OCI-LY7 (cell line): ENCODE measurements at regions not wholly inside any gene's neighbourhood (a gene's known extent, or its start where the extent isn't known, plus 50 kb on each side); places are given as distances from the start of the nearest gene placed in this dataset.

Source experiments
- BruUV-seq: library from RNA; stranded (reverse); fragments of 400-500 nt; replicated peaks from 2 replicates; lab custom pipeline; 2021; lab: Mats Ljungman, UMichigan
- CTCF ChIA-PET: fragments of 300-600 bp; sonication (Branson Sonifier 250); formaldehyde crosslinking; loops from one replicate; lab custom pipeline; 2022; ENCODE audit warnings: antibody characterized with exemption; ENCODE audit not compliant: unreplicated experiment; lab: Charles Lee
- POLR2A ChIA-PET: fragments of 300-600 bp; sonication (Branson Sonifier 250); formaldehyde crosslinking; loops from one replicate; lab custom pipeline; 2022; ENCODE audit warnings: antibody characterized with exemption; lab: Charles Lee
- DNase-seq: peaks from one replicate; pipeline ENCODE4 v3.0.0-alpha.2; 2015; ENCODE audit warnings: low spot score
- H2AFZ ChIP-seq: fragments of 200-600 bp; sonication (generic), shearing (Covaris generic); 2 replicates; pipeline ENCODE4 v1.6.1; 2014; ENCODE audit warnings: mild to moderate bottlenecking, antibody characterized with exemption, low read length, moderate library complexity
- H3K27ac ChIP-seq: fragments of 200-600 bp; sonication (generic); 2 replicates; pipeline ENCODE4 v1.5.1; 2014; ENCODE audit warnings: mixed run types, low read depth, mild to moderate bottlenecking, moderate library complexity, low read length, inconsistent platforms; ENCODE audit not compliant: poor library complexity, severe bottlenecking
- H3K36me3 ChIP-seq: fragments of 200-600 bp; sonication (generic); 2 replicates; pipeline ENCODE4 v1.6.1; 2014; ENCODE audit warnings: mild to moderate bottlenecking, antibody characterized with exemption, low read length, moderate library complexity, mixed read lengths; ENCODE audit not compliant: insufficient read depth
- H3K4me1 ChIP-seq: fragments of 200-600 bp; sonication (generic); 2 replicates; pipeline ENCODE4 v1.5.1; 2014; ENCODE audit warnings: mild to moderate bottlenecking, low read length; ENCODE audit not compliant: insufficient read depth, poor library complexity, severe bottlenecking
- H3K4me2 ChIP-seq: fragments of 200-600 bp; sonication (generic); 2 replicates; pipeline ENCODE4 v1.6.1; 2014; ENCODE audit warnings: mild to moderate bottlenecking, low read length
- H3K4me3 ChIP-seq: fragments of 200-600 bp; sonication (generic); 2 replicates; pipeline ENCODE4 v1.5.1; 2014; ENCODE audit warnings: mild to moderate bottlenecking, low read depth, low read length; ENCODE audit not compliant: poor library complexity, severe bottlenecking
- H3K79me2 ChIP-seq: fragments of 200-600 bp; sonication (generic); 2 replicates; pipeline ENCODE4 v1.6.1; 2016; ENCODE audit warnings: low read depth, mild to moderate bottlenecking, low read length, moderate library complexity, mixed read lengths; ENCODE audit not compliant: insufficient read depth
- H3K9me2 ChIP-seq: fragments of 200-600 bp; sonication (generic); 2 replicates; pipeline ENCODE4 v1.6.1; 2016; ENCODE audit warnings: mild to moderate bottlenecking, low read length, mixed read lengths; ENCODE audit not compliant: insufficient read depth
- H3K9me3 ChIP-seq: fragments of 200-600 bp; sonication (generic); 2 replicates; pipeline ENCODE4 v1.6.1; 2014; ENCODE audit warnings: mild to moderate bottlenecking, mixed run types, low read length, mixed read lengths
- H4K20me1 ChIP-seq: fragments of 200-600 bp; sonication (generic); 2 replicates; pipeline ENCODE4 v1.6.1; 2014; ENCODE audit warnings: mild to moderate bottlenecking, antibody characterized with exemption, low read length, moderate library complexity, mixed read lengths; ENCODE audit not compliant: insufficient read depth
- EZH2phosphoT487 ChIP-seq: fragments of 200-600 bp; sonication (generic); IDR thresholded peaks from 2 replicates; pipeline ENCODE4 v1.6.1; 2018; ENCODE audit warnings: low read depth, borderline replicate concordance, mild to moderate bottlenecking, mixed run types, antibody characterized with exemption, low read length, moderate library complexity, mixed read lengths
- intact Hi-C: fragments of 100-400 bp; cut with micrococcal nuclease; formaldehyde crosslinking; loops from one replicate; pipeline ENCODE4 v1.10.0; 2022; ENCODE audit not compliant: unreplicated experiment
- TF ChIP-seq, protein P1 (sequence below): fragments of 200-600 bp; sonication (generic); conservative IDR thresholded peaks from 2 replicates; pipeline ENCODE4 v1.5.1; 2014; ENCODE audit warnings: mild to moderate bottlenecking, antibody characterized with exemption, low read length, moderate library complexity, mixed read lengths

DNA sequence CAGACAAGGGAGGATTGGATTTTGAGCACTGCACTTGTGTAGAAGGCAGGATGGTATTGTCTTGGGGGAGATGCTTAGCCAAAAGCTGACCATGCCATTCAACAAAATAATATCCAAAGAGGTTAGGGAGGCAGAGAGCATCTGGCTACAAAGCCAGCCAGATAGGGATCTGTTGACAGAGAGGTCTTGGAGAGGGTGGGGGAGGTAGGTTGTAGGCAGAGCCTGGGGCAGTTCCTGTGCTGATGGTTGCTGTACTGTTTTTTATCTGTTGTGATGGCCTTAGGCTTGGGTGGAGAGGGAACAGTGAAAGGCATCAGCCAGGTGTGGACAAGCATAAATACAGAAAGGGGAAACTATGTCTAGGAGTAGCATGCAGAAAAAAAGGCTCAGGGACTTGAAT is 100.9 kb downstream of the AQP4 start:
- H3K4me2 ChIP-seq, result no peak overlapping the region
- POLR2A ChIA-PET, result interaction anchor here (0.6 kb wide), 1 partner anchor 181 kb away, joined by 3 read pairs; no protein-coding TSS in a partner anchor
- H3K27ac ChIP-seq, result no peak overlapping the region
- no peaks in the 10 kb centered on the region for H4K20me1 ChIP-seq
- CTCF ChIA-PET, result no interaction called here
- H3K4me1 ChIP-seq, result no peaks in the 10 kb centered on the region
- H3K36me3 ChIP-seq, result no peaks in the 10 kb centered on the region
- TF ChIP-seq, protein P1, sequence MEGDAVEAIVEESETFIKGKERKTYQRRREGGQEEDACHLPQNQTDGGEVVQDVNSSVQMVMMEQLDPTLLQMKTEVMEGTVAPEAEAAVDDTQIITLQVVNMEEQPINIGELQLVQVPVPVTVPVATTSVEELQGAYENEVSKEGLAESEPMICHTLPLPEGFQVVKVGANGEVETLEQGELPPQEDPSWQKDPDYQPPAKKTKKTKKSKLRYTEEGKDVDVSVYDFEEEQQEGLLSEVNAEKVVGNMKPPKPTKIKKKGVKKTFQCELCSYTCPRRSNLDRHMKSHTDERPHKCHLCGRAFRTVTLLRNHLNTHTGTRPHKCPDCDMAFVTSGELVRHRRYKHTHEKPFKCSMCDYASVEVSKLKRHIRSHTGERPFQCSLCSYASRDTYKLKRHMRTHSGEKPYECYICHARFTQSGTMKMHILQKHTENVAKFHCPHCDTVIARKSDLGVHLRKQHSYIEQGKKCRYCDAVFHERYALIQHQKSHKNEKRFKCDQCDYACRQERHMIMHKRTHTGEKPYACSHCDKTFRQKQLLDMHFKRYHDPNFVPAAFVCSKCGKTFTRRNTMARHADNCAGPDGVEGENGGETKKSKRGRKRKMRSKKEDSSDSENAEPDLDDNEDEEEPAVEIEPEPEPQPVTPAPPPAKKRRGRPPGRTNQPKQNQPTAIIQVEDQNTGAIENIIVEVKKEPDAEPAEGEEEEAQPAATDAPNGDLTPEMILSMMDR, result no peak
- no peak for TF ChIP-seq EZH2phosphoT487
- H3K79me2 ChIP-seq, result no peaks in the 10 kb centered on the region
- DNase-seq, result no peak
- no peaks in the 10 kb centered on the region for H3K9me3 ChIP-seq
- no peak overlapping the region for H2AFZ ChIP-seq
- intact Hi-C loops, result no loop called here
- no peak overlapping the region for H3K4me3 ChIP-seq
- BruUV-seq, result no TSS peak
- no peaks in the 10 kb centered on the region for H3K9me2 ChIP-seq

GRCh38 chr18:26764177-26764576 is 101.3 kb downstream of the AQP4 start:
- Histone ChIP-seq H2AFZ (no peak overlapping the region), H3K4me2 (no peak overlapping the region), H3K9me2 (no peaks in the 10 kb centered on the region), H3K4me3 (no peak overlapping the region), H3K79me2 (no peaks in the 10 kb centered on the region), H3K27ac (no peak overlapping the region), H3K4me1 (no peaks in the 10 kb centered on the region), H3K9me3 (no peaks in the 10 kb centered on the region), H4K20me1 (no peaks in the 10 kb centered on the region), H3K36me3 (no peaks in the 10 kb centered on the region)
- intact Hi-C loops, result no loop called here
- POLR2A ChIA-PET, result interaction anchor here (0.6 kb wide), 2 partner anchors 57 to 181 kb away, joined by 3 read pairs; no protein-coding TSS in a partner anchor
- DNase-seq, result no peak
- BruUV-seq, result no TSS peak
- TF ChIP-seq, protein P1, result no peak
- no peak for TF ChIP-seq EZH2phosphoT487
- CTCF ChIA-PET, result no interaction called here

GRCh38 chr18:26763446-26764110 is 101.9 kb downstream of the AQP4 start:
- no peak overlapping the region for H2AFZ ChIP-seq
- H3K4me1 ChIP-seq, result no peaks in the 10 kb centered on the region
- H3K27ac ChIP-seq, result no peak overlapping the region
- TF ChIP-seq EZH2phosphoT487, result no peak
- TF ChIP-seq, protein P1, result no peak
- no TSS peak for BruUV-seq
- no peaks in the 10 kb centered on the region for H3K9me2 ChIP-seq
- no peak overlapping the region for H3K4me2 ChIP-seq
- no peak for DNase-seq
- no peaks in the 10 kb centered on the region for H4K20me1 ChIP-seq
- H3K79me2 ChIP-seq, result no peaks in the 10 kb centered on the region
- H3K36me3 ChIP-seq, result no peaks in the 10 kb centered on the region
- CTCF ChIA-PET, result no interaction called here
- intact Hi-C loops, result no loop called here
- POLR2A ChIA-PET, result interaction anchor here (0.6 kb wide), 1 partner anchor 58 kb away, joined by 3 read pairs; no protein-coding TSS in a partner anchor
- H3K4me3 ChIP-seq, result no peak overlapping the region
- H3K9me3 ChIP-seq, result no peaks in the 10 kb centered on the region
